ENCODE measurements at regions not wholly inside any gene's neighbourhood (a gene's known extent, or its start where the extent isn't known, plus 50 kb on each side); places are given as distances from the start of the nearest gene placed in this dataset.

DNA sequence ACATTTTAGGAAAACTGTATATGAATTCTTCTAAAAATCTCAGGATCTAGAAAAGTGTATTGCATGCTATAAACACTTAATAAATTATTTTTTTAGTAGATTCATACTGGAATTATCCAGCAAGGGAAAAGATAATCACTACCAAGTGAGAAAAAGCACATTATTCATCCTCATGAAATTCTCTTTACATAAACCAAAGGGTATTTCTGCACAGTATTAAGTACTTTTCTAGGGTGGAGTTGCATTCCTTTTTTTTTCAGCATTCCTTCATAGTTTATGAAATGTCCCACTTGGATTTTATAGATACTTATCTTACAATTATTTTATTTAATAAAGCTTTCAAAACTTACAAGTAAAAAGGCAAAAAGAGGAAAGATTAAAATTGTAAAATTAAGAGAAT lies 403.3 kb downstream of the HGF start:
- TF ChIP-seq ZNF124 (CRISPR knock-in tag; IDR thresholded peaks at IDR 0.05), result no peak
- TF ChIP-seq, protein P1, sequence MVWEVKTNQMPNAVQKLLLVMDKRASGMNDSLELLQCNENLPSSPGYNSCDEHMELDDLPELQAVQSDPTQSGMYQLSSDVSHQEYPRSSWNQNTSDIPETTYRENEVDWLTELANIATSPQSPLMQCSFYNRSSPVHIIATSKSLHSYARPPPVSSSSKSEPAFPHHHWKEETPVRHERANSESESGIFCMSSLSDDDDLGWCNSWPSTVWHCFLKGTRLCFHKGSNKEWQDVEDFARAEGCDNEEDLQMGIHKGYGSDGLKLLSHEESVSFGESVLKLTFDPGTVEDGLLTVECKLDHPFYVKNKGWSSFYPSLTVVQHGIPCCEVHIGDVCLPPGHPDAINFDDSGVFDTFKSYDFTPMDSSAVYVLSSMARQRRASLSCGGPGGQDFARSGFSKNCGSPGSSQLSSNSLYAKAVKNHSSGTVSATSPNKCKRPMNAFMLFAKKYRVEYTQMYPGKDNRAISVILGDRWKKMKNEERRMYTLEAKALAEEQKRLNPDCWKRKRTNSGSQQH (CRISPR knock-in tag; IDR thresholded peaks at IDR 0.05; ENCODE audit: low read depth), result no peak
- TF ChIP-seq, protein P2, sequence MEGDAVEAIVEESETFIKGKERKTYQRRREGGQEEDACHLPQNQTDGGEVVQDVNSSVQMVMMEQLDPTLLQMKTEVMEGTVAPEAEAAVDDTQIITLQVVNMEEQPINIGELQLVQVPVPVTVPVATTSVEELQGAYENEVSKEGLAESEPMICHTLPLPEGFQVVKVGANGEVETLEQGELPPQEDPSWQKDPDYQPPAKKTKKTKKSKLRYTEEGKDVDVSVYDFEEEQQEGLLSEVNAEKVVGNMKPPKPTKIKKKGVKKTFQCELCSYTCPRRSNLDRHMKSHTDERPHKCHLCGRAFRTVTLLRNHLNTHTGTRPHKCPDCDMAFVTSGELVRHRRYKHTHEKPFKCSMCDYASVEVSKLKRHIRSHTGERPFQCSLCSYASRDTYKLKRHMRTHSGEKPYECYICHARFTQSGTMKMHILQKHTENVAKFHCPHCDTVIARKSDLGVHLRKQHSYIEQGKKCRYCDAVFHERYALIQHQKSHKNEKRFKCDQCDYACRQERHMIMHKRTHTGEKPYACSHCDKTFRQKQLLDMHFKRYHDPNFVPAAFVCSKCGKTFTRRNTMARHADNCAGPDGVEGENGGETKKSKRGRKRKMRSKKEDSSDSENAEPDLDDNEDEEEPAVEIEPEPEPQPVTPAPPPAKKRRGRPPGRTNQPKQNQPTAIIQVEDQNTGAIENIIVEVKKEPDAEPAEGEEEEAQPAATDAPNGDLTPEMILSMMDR (CRISPR knock-in tag; IDR thresholded peaks at IDR 0.05), result no peak

Data from HepG2 (cell line).